ENCODE measurements at regions not wholly inside any gene's neighbourhood (a gene's known extent, or its start where the extent isn't known, plus 50 kb on each side); places are given as distances from the start of the nearest gene placed in this dataset.

- TF ChIP-seq ETS1 (IDR thresholded peaks at IDR 0.05) (no peak), STAT1 (IDR thresholded peaks at IDR 0.05; ENCODE audit: unreplicated experiment) (no peak), REST (IDR thresholded peaks at IDR 0.05; ENCODE audit: unreplicated experiment) (no peak), JUNB (IDR thresholded peaks at IDR 0.05; ENCODE audit: unreplicated experiment) (no peak), ZNF331 (CRISPR knock-in tag; IDR thresholded peaks at IDR 0.05; ENCODE audit: low read depth) (no peak), CREB1 (CRISPR knock-in tag; IDR thresholded peaks at IDR 0.05; ENCODE audit: low read depth) (no peak)
These were observed 258.1 kb downstream of the SYK start (continued) for GRCh38 chr9:91059713-91060112.

- 0 out of 2 replicates have a peak, but pooled peaks cover 5% of the 10 kb centered on the region for H3K9me2 ChIP-seq (ENCODE audit: insufficient read depth)
- H3K36me3 ChIP-seq (ENCODE audit: insufficient read depth): no peaks in the 10 kb centered on the region
- H3F3A ChIP-seq (replicated peaks; ENCODE audit: low read depth): no peaks in the 10 kb centered on the region
- H3K4me1 ChIP-seq (ENCODE audit: insufficient read depth): no peaks in the 10 kb centered on the region
- no peak overlapping the region for H3K4me3 ChIP-seq
- ATAC-seq: no peak
- Mint-ChIP-seq H3K27me3 (ENCODE audit: insufficient read depth, low read depth, poor library complexity) (no peaks in the 10 kb centered on the region), H3K36me3 (ENCODE audit: low read depth) (peaks cover 3% of the 10 kb centered on the region; the same call in 1 of the 3 replicates), H3K4me1 (peaks cover 6% of the 10 kb centered on the region), H3K27ac (no peak overlapping the region), H3K9me3 (peaks cover 2% of the 10 kb centered on the region; the same call in 1 of the 3 replicates), H3K4me3 (no peak overlapping the region)
- no peaks in the 10 kb centered on the region for H4K20me1 ChIP-seq (replicated peaks; ENCODE audit: insufficient read depth)
- DNase-seq (ENCODE audit: low spot score): no peak
- no peaks in the 10 kb centered on the region for H3K79me2 ChIP-seq (replicated peaks; ENCODE audit: insufficient read depth)
- no peak overlapping the region for H2AFZ ChIP-seq
- H3K27me3 ChIP-seq (ENCODE audit: insufficient read depth): no peaks in the 10 kb centered on the region
- no peak overlapping the region for H3K4me2 ChIP-seq
- no peak overlapping the region for H3K27ac ChIP-seq (ENCODE audit: low read depth)
- TF ChIP-seq CREB1 (CRISPR knock-in tag; IDR thresholded peaks at IDR 0.05; ENCODE audit: low read depth) (no peak), POLR2AphosphoS5 (IDR thresholded peaks at IDR 0.05; ENCODE audit: low read depth) (no peak), EZH2phosphoT487 (IDR thresholded peaks at IDR 0.05; ENCODE audit: unreplicated experiment) (no peak), REST (IDR thresholded peaks at IDR 0.05; ENCODE audit: unreplicated experiment) (no peak), EZH2 (IDR thresholded peaks at IDR 0.05; ENCODE audit: low read depth, unreplicated experiment) (no peak), CTCF (conservative IDR thresholded peaks at IDR 0.05; ENCODE audit: low read depth in 2 of 2) (no peak)
These were observed 259.1 kb downstream of the SYK start for GRCh38 chr9:91060520-91061343.
